Aorta (tissue), 5 donors: ENCODE measurements at regions not wholly inside any gene's neighbourhood (a gene's known extent, or its start where the extent isn't known, plus 50 kb on each side); places are given as distances from the start of the nearest gene placed in this dataset.

Experiments used
- ATAC-seq: fragments of 200-7000 bp; cut with Tn5 transposase; one replicate; pipeline ENCODE4 v1.9.1; 2022; ENCODE audit warnings: moderate library complexity; ENCODE audit not compliant: low FRiP score
- DNase-seq, 2 donors: peaks; one replicate each; pipeline ENCODE4 v3.0.0-alpha.2; 2020
- H3K27ac ChIP-seq, 2 donors: one replicate each; pipeline ENCODE4 v1.5.1; 2013; ENCODE audit warnings: low read length in 2 of 2, mild to moderate bottlenecking in 2 of 2, moderate library complexity in 2 of 2, control low read depth in 1 of 2, inconsistent platforms in 1 of 2, low read depth in 1 of 2
- H3K27me3 ChIP-seq, 2 donors: one replicate each; pipeline ENCODE4 v1.6.1; 2013; ENCODE audit warnings: control low read depth in 1 of 2, low read length in 1 of 2, mild to moderate bottlenecking in 1 of 2, moderate library complexity in 1 of 2; ENCODE audit not compliant: insufficient read depth in 2 of 2, control insufficient read depth in 1 of 2
- H3K36me3 ChIP-seq, 2 donors: one replicate each; pipeline ENCODE4 v1.6.1; 2013; ENCODE audit warnings: control low read depth in 1 of 2, low read length in 1 of 2, mild to moderate bottlenecking in 1 of 2; ENCODE audit not compliant: insufficient read depth in 2 of 2, control insufficient read depth in 1 of 2
- H3K4me1 ChIP-seq, 2 donors: one replicate each; pipeline ENCODE4 v1.6.1; 2013; ENCODE audit warnings: low read length in 2 of 2, control low read depth in 1 of 2, mild to moderate bottlenecking in 1 of 2, moderate library complexity in 1 of 2; ENCODE audit not compliant: insufficient read depth in 2 of 2, control insufficient read depth in 1 of 2
- H3K4me3 ChIP-seq, 2 donors: one replicate each; pipeline ENCODE4 v1.5.1; 2013; ENCODE audit warnings: low read length in 2 of 2, control low read depth in 1 of 2, mild to moderate bottlenecking in 1 of 2
- H3K9me3 ChIP-seq: one replicate; pipeline ENCODE4 v1.6.1; 2013; ENCODE audit warnings: mild to moderate bottlenecking, low read length; ENCODE audit not compliant: control insufficient read depth
- WGBS, 2 donors: extraction: QIAGEN DNeasy Blood & Tissue Kit; methylation state at CpG; one replicate each; pipeline ENCODE4 v1.1.7; 2013; 5-methylcytosine and 5-hydroxymethylcytosine counted together
- intact Hi-C, 2 donors: fragments of 100-400 bp; cut with DNase I; formaldehyde crosslinking; loops; one replicate each; pipeline versions ENCODE4 v1.14.2 to v1.15.0; 2022
- donor health status: healthy with polysubstance abuse.
- donor health status: Bipolar disorder and iron deficiency.
- donor health status: DM: no; HTN: no; CAD: no.
- donor health status: DM: no; HTN: no; CAD: no.
- donor health status: DM: yes; HTN: yes; CAD: no.

DNA sequence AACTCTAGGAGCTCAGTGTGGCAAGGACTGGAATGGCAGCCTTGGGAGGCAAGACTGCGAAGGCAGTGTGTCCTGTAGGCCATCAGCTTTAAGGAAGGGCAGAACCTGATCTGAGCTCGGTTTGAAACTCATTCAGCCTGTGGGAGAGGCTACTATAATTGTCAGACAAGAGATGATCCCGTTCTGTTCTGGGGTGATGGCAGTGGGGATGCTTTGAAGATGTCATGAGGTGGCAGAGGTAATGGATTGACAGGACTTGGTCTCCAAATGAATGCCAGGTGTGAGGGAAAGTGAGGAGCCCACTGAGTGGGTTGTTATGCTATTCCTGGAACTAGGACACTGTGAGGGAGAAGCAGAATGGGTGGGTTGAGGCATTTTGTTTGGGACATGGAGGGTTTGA, 144.9 kb downstream of the PJA1 start:
- intact Hi-C loops: no loop called here
- no peaks in the 10 kb centered on the region for H3K36me3 ChIP-seq

GRCh38 chrX:69019073-69019890, 146.0 kb downstream of the PJA1 start:
- 77 to 93% methylated on average over 2 of the region's 2 CpGs for WGBS, 2 donors
- ATAC-seq (no peak), DNase-seq (no peak)
- Histone ChIP-seq H3K4me1 (no peaks in the 10 kb centered on the region), H3K27me3 (no peaks in the 10 kb centered on the region), H3K9me3 (no peaks in the 10 kb centered on the region), H3K4me3 (no peak overlapping the region), H3K36me3 (no peaks in the 10 kb centered on the region), H3K27ac (no peak overlapping the region)
- intact Hi-C loops: no loop called here

More for the DNA sequence above, 144.9 kb downstream of the PJA1 start:
- ATAC-seq: no peak
- Histone ChIP-seq H3K4me3 (no peak overlapping the region), H3K9me3 (no peaks in the 10 kb centered on the region), H3K4me1 (no peaks in the 10 kb centered on the region), H3K27ac (no peak overlapping the region), H3K27me3 (no peaks in the 10 kb centered on the region)
- no peak for DNase-seq
- 73 to 89% methylated on average over 3 of the region's 3 CpGs for WGBS, 2 donors

GRCh38 chrX:69018416-69019072, 146.7 kb downstream of the PJA1 start:
- DNase-seq: no peak
- Histone ChIP-seq H3K4me3 (no peak overlapping the region), H3K27ac (no peak overlapping the region), H3K36me3 (no peaks in the 10 kb centered on the region), H3K4me1 (no peaks in the 10 kb centered on the region), H3K9me3 (no peaks in the 10 kb centered on the region), H3K27me3 (no peaks in the 10 kb centered on the region)
- intact Hi-C loops: no loop called here
- 63 to 68% methylated on average over 8 of the region's 8 CpGs for WGBS, 2 donors
- no peak for ATAC-seq

- WGBS, 2 donors: 26 to 38% methylated on average over 11 of the region's 11 CpGs
- ATAC-seq (no peak), DNase-seq (no peak)
- intact Hi-C loops: no loop called here
- H3K36me3 ChIP-seq: no peaks in the 10 kb centered on the region
- no peaks in the 10 kb centered on the region for H3K4me1 ChIP-seq
- H3K9me3 ChIP-seq: no peaks in the 10 kb centered on the region
- no peak overlapping the region for H3K27ac ChIP-seq
- H3K4me3 ChIP-seq: no peak overlapping the region
- no peaks in the 10 kb centered on the region for H3K27me3 ChIP-seq
These were observed 148.8 kb downstream of the PJA1 start for GRCh38 chrX:69016293-69016941.

DNA sequence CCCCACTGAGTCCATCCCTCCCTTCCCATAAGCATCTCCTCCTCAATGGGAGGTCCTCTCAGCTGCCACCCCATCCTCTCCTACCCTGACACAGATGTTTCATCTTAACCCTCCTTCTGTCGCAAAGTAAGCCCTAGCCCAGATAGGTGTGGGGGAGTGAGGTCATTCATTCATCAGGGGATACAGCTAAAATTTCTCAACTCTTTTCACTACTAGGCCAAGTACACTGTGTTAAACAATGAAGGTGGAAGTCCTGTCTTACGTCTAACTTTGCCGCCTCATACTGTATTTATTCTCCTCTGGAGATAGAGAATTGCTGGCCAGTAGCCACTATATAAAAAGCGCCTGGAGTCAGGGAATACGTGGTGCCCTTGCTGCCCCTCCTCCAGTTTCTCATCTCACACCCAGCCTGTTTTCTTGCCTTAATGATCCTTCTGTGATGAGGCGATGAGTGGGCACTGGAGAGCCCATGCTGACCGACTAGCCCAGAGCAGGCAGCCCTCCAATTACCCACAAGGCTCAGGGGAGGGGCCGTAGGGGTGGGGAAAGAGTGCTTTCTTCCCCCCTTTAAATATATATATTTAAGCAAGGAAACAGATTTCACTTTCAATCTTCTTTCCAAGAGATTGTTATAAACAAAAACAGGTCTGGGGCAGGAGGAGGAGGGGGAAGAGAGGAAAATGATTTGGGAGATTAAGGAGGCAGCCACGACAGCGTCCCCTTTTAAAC, 149.5 kb downstream of the PJA1 start:
- H3K36me3 ChIP-seq: no peaks in the 10 kb centered on the region
- H3K27ac ChIP-seq: no peak overlapping the region
- WGBS, 2 donors: 31 to 46% methylated on average over 10 of the region's 10 CpGs
- H3K27me3 ChIP-seq: no peaks in the 10 kb centered on the region
- DNase-seq (no peak), ATAC-seq (no peak)
- no peaks in the 10 kb centered on the region for H3K4me1 ChIP-seq
- intact Hi-C loops: no loop called here
- H3K4me3 ChIP-seq: no peak overlapping the region
- no peaks in the 10 kb centered on the region for H3K9me3 ChIP-seq

GRCh38 chrX:69015156-69015555, 150.1 kb downstream of the PJA1 start:
- WGBS, 2 donors: 62 to 78% methylated on average over 7 of the region's 7 CpGs
- Histone ChIP-seq H3K4me1 (no peaks in the 10 kb centered on the region), H3K36me3 (no peaks in the 10 kb centered on the region), H3K27me3 (no peaks in the 10 kb centered on the region), H3K9me3 (no peaks in the 10 kb centered on the region), H3K4me3 (no peak overlapping the region), H3K27ac (no peak overlapping the region)
- intact Hi-C loops: no loop called here
- DNase-seq (no peak), ATAC-seq (peak; percentile 24)

DNA sequence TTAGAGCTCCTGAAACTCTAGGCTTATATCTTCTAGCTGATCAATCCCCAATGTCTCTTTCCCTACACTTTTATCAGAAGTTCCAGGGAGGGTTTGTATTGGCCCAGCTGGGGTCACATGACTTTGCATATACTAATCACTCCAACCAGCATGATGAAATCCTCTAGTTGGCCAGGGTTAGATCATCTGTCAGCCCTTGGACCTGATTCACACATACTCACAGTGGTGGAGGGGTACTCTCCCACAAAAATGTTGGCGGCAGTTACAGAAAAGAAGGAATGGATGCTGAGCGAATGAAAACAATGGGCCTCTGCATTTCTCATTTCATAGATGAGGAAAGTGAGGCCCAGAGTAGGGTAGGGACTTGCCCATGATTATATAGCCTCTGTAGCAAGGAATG, 151.1 kb downstream of the PJA1 start:
- H3K4me3 ChIP-seq: no peak overlapping the region
- no peaks in the 10 kb centered on the region for H3K9me3 ChIP-seq
- no peaks in the 10 kb centered on the region for H3K27me3 ChIP-seq
- no peaks in the 10 kb centered on the region for H3K36me3 ChIP-seq
- DNase-seq (no peak), ATAC-seq (no peak)
- intact Hi-C loops: no loop called here
- WGBS, 2 donors: 78 to 92% methylated on average over 2 of the region's 2 CpGs
- H3K27ac ChIP-seq: no peak overlapping the region
- H3K4me1 ChIP-seq: no peaks in the 10 kb centered on the region

DNA sequence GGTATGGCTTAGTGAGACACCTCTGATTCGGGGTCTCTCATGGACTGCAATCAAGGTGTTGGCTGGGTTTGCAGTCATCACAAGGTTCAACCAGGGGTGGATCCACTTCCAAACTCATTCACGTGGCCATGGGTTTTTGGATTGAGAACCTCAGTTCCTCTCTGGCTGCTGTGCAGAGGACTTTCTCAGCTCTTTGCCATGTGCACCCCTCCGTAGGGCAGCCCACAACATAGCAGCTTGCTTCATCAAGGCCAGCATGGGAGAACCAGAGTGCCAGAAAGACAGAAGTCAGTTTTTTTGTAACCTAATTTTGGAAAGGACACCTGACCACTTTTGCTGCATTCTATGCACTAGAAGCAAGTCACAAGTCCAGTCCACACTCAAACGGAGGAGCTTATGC, 154.9 kb downstream of the PJA1 start:
- no peak overlapping the region for H3K27ac ChIP-seq
- H3K9me3 ChIP-seq: no peaks in the 10 kb centered on the region
- no peaks in the 10 kb centered on the region for H3K4me1 ChIP-seq
- no peak for DNase-seq
- no peak overlapping the region for H3K4me3 ChIP-seq
- no peaks in the 10 kb centered on the region for H3K36me3 ChIP-seq
- H3K27me3 ChIP-seq: no peaks in the 10 kb centered on the region
- no peak for ATAC-seq
- 68 to 86% methylated on average over 4 of the region's 4 CpGs for WGBS, 2 donors
- intact Hi-C loops: no loop called here
